HG02852 (cell line): ENCODE measurements at regions not wholly inside any gene's neighbourhood (a gene's known extent, or its start where the extent isn't known, plus 50 kb on each side); places are given as distances from the start of the nearest gene placed in this dataset.

Experiments used
- ATAC-seq: cut with Tn5 transposase; IDR thresholded peaks from one replicate; pipeline ENCODE4 v1.9.1; 2021; ENCODE audit warnings: mild to moderate bottlenecking, moderate library complexity; ENCODE audit not compliant: unreplicated experiment

- no peak for ATAC-seq
Observed at GRCh38 chr5:53825016-53825415, 264.6 kb downstream of the NDUFS4 start.

GRCh38 chr5:53825926-53826325, 265.5 kb downstream of the NDUFS4 start:
- ATAC-seq = no peak

- no peak for ATAC-seq
Observed at GRCh38 chr5:53826504-53826903, 266.1 kb downstream of the NDUFS4 start.

GRCh38 chr5:53827211-53827651, 266.8 kb downstream of the NDUFS4 start:
- no peak for ATAC-seq

- ATAC-seq = no peak
Observed at GRCh38 chr5:53831496-53831895, 271.1 kb downstream of the NDUFS4 start.
